HuH-7 (cell line): ENCODE measurements at regions not wholly inside any gene's neighbourhood (a gene's known extent, or its start where the extent isn't known, plus 50 kb on each side); places are given as distances from the start of the nearest gene placed in this dataset.
"Not testable (repeated sequence)": the region's sequence is repeated elsewhere in the genome, so short reads cannot be mapped to it uniquely, and the experiment has no call there.

Experiments
- DNase-seq: peaks from one replicate; pipeline ENCODE4 v3.0.0; 2011; ENCODE audit warnings: low spot score

DNA sequence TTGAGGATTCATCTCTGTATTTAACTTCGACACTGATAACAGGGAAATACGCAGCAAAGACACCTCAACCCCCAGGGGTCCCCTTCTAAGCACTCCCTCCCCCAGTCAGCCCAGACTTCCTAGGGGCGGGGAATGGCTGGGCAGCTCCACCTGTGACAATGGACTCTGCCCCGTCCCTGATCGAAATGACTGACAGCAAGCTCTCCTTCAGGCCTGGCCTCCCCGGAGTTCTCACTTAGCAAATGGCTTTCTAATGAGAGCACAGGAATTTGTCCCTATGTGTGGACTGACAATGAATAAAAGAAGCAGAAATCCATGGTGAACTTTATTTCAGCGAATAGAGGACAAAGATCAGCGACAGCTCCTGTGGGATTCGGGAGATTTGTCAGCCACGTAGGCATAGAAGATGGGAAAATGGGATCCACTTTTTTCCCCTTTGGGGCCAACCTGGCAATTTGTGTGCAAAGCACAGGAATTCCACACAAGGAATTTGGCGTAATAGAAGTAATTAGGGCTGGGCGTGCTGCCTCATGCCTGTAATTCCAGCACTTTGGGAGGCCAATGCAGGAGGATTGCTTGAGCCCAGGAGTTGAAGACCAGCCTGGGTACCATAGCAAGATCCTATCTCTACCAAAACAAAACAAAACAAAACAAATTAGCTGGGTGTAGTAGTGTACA lies 63.8 kb downstream of the TNFAIP2 start:
- peak; percentile 79 for DNase-seq

DNA sequence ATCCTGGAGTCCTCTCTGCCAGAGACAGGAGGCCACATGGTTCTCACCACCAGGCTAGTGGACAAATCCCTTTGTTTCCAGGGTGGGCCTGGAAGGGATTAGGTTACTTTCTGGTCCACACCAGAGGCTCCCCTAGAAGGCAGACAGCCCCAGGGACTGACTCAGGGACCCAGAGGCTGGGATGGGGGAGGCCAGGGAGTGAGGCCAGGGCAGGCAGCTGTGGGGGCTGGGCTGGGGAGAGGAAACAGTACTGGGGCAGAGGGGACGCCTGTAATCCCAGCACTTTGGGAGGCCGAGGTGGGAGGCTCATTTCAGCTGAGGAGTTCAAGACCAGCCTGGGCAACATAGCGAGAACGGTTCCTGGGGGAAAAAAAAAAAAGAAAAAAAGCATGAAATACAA lies 64.7 kb downstream of the TNFAIP2 start:
- DNase-seq: no peak

DNA sequence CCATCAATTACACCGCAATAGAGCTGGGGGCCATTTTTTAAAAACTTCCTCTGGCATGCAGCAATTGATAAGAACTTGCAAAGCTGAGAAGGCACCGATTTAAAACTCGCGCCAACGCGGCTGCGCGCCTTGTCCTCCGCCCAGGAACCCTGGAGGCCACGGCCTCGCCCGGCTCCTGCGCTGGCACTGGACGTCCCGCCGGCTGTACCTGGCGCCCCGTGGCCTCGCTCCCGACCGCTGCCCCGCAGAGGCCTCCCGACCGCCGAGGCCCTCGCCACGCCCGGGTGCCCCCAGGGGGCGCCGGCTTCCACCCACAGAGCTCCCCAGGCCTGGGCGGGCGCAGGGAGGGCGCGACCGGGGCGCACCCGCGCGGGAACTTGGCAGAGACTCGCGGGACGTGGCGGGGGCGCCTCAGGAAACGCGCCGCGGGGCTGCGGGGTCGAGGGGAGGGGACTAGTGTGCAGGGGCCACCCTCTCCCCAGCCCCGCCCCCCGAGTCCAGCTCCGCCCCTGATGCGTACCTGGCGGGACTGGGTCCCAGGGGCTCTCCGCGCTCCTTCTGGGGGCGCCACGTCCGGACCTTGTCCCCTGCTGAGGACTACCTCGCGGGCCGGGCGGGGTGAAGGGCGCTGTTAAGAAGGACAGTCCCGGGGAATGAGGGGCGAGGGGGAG lies 65.7 kb downstream of the TNFAIP2 start:
- no peak for DNase-seq

DNA sequence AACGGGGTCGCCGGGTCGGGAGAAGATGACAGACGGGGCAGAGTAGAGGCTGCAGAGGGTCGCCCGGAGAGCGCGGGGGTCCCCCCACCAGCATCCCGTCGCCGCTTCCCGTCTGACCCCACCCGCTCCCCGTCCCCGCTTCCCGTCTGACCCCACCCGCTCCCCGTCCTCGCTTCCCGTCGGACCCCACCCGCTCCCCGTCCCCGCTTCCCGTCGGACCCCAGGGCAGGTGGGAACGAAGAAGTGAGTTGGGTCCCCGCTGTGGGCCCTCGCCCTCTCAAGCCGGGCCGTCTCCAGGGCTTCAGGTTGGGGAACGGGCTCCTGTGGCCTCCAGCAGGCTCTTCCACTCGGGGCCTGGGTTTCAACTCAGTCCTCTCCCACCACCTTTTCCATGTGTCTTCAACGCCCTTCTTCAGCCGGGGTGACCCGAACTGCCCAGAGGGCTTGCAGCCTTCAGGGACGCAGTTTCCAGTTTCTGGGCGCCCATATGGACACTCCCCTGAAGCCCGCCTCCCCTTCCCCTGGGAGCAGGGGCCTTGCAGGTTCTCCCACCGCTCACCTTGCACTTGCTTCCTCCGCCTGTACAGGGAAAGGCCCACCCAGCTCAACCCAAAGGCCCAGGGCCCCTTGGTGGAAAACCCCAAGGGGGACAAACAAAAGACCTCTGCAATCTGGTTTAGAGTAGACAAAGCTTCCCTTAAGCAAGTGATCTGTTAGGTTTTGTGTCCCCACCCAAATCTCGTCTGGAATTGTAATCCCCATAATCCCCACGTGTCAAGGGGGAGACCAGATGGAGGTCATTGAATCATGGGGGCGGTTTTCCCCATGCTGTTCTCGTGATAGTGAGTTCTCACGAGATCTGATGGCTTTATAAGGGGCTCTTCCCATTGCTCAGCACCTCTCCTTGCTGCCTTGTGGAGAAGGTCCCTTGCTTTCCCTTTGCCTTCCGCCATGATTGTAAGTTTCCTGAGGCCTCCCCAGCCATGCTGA lies 66.5 kb downstream of the TNFAIP2 start:
- DNase-seq: no peak

DNA sequence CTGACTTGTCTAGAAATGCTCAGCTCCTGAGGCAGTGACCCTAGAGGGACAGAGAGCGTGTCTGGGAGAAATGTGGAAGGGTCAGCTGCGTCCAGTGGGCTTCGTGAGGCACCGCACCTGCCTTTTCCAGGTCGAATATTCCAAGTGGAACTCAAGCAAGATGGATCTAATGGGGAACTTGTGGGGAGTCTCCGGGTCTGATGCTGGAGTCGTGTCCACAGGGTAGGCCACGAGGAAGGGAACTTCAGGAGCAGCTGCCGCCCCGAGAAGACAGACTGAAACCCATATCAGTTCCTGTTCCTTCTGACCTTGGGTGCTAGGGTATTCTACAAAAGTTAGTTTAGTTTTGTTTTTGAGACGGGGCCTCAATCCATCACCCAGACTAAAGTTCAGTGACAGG lies 67.5 kb downstream of the TNFAIP2 start:
- DNase-seq: no peak

- no peak for DNase-seq
Measured at GRCh38 chr14:103191844-103192243, 68.6 kb downstream of the TNFAIP2 start.

DNA sequence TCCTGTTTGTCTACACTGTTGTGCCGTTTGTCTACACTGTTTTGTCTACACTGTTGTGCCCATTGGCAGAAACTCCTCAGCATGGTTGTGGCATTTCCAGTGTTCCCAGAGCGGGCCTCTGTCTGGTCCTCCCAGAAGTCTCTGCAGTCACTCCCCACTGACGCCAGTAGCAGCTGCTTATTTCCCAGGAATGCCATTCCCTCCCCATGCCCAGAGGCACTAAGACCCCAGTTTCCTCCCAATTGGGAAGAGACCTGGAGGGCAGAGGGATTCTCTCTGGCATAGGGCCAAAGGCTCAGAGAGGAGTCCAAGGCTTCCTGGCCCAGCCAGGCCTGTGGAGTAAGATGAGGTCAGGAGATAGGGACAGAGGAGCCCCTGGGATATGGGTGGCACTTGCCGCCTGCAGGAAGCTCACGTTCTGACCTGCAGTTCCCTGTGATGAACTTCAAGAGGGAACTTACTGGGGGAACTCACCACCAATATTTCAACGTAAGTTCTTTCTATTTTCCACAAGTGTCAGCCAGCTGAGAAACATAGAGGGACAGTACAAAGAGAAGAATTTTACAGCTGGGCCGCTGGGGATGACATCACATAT lies 69.1 kb downstream of the TNFAIP2 start:
- no peak for DNase-seq

DNA sequence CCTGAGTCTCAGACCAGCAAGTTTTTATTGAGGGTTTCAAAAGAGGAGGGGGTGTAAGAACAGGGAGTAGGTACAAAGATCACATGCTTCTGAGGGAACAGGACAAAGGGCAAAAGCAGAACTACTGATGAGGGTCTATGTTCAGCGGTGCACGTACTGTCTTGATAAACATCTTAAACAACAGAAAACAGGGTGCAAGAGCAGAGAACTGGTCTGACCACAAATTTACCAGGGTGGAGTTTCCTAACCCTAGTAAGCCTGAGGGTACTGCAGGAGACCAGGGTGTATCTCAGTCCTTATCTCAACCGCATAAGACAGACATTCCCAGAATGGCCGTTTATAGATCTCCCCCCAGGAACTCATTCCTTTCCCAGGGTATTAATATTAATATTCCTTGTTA lies 69.6 kb downstream of the TNFAIP2 start:
- not testable (repeated sequence) for DNase-seq

DNA sequence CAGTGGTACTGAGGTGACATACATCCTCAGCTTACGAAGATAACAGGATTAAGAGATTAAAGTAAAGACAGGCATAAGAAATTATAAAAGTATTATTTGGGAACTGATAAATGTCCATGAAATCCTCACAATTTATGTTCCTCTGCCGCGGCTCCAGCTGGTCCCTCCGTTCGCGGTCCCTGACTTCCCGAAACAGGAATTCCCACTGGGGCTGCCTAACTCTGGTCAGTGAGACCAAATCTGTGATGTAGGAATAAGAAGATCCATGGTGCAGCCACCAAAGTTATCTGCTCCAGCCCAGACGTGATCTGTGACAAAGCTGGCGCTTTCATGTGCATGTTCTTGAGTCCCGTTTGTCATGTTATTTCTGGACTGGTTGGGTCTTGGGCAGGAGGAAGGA lies 70.2 kb downstream of the TNFAIP2 start:
- DNase-seq: not testable (repeated sequence)

DNA sequence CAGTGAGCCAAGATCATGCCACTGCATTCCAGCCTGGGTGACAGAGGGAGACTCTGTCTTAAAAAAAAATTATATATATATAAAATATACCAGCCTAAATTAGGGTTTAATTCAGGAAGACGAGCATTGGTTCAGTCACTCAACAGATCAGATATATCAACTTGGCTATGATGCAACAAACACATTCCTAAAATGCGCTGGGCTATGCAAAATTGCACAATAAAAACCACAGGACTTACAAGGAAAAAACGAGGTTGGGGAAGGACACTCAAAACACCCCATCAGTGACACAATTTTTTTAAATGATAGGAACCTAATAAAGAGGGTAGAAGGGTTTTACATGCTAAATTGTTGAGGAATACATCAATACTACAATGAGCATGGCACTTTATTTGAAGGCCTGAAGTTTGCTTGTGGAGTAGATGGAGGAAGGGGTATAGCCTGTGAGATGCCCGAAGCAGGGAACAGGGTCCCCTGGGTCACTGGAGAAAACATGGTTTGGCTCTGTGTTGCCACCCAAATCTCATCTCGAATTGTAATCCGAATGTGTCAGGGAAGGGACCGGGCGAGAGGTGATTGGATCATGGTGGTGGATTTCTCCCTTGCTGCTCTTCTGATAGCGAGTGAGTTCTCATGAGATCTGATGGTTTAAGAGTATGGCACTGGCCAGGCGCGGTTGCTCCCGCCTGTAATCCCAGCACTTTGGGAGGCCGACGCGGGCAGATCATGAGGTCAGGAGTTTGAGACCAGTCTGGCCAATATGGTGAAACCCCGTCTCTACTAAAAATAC lies 71.2 kb downstream of the TNFAIP2 start:
- no peak for DNase-seq

DNA sequence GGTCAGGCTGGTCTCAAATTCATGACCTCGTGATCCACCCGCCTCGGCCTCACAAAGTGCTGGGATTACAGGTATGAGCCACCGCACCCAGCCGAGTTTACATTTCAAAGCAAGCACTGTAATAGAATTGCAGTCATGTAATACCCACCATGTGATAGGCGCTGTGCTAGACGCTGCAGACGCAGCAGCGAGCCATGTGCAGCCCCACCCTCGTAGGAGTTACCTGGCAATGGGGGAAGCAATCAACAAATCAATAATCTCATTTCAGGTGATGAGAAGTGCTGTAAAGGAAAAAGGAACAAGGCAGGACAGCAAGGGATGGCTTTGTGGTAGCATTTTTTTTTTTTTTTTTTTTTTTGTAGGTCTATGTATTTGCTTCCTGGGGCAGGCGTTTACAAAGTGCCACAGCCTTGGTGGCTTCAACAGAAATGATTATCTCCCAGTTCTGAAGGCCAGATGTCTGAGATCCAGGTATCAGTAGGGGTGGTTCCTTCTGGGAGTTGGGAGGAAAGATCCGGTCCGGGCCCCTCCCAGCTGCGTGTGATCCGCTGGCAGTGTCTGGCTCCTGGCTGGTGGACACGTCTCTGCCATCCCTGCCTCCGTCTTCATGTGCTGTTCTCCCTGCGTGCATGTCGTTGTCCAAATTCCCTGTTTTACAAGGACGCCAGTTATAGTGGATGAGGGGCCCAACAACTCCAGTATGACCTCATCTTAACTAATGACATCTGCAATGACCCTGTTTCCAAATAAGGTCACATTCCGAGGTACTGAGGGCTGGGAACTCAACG lies 72.8 kb downstream of the TNFAIP2 start:
- no peak for DNase-seq

GRCh38 chr14:103196716-103197115 lies 73.5 kb downstream of the TNFAIP2 start:
- DNase-seq: no peak

DNA sequence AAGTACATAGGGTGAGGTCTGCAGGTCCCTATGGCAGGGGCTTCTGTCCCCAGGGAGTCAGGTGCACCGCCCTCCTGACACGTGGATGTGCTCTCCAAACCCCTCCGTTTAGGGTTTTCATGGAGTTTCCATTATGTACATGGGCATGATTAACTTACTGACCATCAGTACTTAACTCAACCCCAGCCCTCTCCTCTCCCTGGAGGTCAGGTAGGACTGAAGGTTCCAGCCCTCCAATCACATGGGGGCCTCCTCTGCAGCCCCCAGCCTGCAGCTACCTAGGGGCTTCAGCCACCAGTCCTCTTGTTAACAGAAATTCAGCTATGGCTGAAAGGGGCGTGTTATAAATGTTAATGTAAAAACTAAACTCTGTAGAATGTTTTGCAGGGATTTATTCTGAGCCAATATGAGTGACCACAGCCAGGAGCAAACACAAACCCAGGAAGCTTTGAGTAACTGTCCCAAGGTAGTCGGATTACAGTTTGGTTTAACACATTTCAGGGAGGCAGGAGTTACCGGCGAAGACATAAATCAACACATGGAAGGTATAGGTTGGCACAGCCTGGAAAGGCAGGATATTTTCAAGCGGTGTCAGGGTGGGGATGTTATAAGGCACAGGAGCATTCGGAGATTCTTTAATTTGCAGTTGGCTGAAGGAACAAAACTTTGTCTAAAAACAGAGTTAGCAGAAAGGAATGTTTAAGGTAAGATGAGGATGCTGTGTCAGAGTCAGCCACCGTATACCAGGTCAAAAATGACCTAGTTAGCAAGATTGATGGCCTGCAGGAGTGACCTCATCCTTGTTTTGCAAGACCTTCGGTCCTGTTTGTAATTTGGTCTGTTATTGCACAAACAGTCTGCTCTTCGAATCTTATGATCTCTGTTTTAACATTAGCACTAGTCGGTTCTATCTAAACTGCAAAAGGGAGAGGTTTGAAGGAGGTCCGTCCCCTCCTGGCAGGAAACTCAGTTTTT lies 75.2 kb downstream of the TNFAIP2 start:
- DNase-seq: peak; percentile 70

- no peak for DNase-seq
Measured at GRCh38 chr14:103199124-103199523, 75.9 kb downstream of the TNFAIP2 start.

- no peak for DNase-seq
Measured at GRCh38 chr14:103201801-103202200, 78.5 kb downstream of the TNFAIP2 start.

DNA sequence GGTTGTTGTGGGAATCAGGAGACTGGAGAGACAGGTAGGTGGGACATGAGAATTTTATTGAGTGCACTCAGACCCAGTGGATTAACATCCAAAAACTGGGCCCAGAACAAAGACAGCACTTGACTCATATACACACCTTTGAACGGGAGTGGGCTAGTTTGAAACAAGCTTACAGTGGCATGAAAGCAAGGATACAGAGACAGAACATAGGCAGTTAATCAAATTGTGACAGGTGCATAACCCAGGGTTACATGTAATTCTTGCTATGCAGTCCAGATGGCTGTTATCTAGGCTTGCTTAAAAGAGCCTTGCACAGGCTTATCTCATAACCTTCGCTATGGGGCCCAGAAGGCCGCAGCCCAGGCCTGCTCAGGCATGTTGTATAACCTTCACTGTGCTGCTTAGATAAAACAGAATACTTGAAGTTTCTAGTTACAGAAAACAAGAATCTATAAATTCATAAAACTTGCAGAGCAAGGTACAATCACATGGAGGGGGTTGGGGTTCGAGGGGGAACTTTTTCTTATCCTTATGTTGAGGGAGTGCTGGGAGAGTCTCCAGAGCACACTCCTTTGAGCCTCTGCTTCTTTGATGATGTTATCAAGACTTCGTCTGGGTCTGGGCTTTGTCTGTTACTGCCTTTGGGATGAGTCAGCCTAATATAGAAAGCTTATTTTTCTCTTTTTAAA lies 81.7 kb downstream of the TNFAIP2 start:
- DNase-seq: no peak

- no peak for DNase-seq
Measured at GRCh38 chr14:103205541-103205906, 82.3 kb downstream of the TNFAIP2 start.

- no peak for DNase-seq
Measured at GRCh38 chr14:103206023-103206481, 82.8 kb downstream of the TNFAIP2 start.
